GM21529 (cell line): ENCODE measurements at regions not wholly inside any gene's neighbourhood (a gene's known extent, or its start where the extent isn't known, plus 50 kb on each side); places are given as distances from the start of the nearest gene placed in this dataset.

ENCODE experiments used
- ATAC-seq: cut with Tn5 transposase; IDR thresholded peaks from one replicate; pipeline ENCODE4 v1.9.1; 2021; ENCODE audit not compliant: unreplicated experiment

- no peak for ATAC-seq
These were observed 53.3 kb upstream of the KCNMB2 start for GRCh38 chr3:178482981-178483380.

GRCh38 chr3:178483704-178484103, 52.5 kb upstream of the KCNMB2 start:
- ATAC-seq = no peak

- no peak for ATAC-seq
These were observed 50.5 kb upstream of the KCNMB2 start for GRCh38 chr3:178485756-178486155.
